ENCODE measurements at regions not wholly inside any gene's neighbourhood (a gene's known extent, or its start where the extent isn't known, plus 50 kb on each side); places are given as distances from the start of the nearest gene placed in this dataset.

DNA sequence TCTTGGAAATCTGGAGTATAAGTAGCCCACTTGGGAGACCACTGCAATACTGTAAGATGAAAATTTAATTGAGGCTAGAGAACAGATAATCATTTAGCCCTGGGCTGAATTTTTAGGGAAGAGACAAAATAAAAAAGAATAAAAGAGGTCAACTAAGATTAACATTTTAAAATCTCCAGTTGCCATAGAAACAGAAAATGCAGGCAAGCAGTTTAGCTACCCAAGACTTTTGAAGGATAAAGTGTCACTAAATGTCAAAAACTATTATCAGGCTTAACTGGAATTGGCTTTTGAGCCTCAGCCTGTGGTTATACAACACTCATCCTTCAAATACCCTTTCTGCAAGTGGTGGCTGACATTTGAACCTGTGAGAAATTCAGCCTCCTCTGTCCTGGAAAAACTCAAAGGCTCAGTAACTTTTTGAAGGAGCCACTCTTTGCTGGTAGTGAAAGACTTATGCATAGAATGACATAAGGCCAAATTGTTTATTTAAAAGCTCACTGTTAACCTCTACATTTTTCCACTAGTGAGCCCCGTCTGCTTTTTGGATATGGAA, 220.7 kb upstream of the KCNJ16 start:
- Histone ChIP-seq H3K9me3 (ENCODE audit: low read length) (peaks cover 7% of the 10 kb centered on the region), H3K4me2 (ENCODE audit: low read length) (no peak overlapping the region), H3F3A (ENCODE audit: insufficient read depth, low read length, poor library complexity, severe bottlenecking) (no peaks in the 10 kb centered on the region), H3K27ac (ENCODE audit: low read length) (no peak overlapping the region), H3K79me2 (replicated peaks; ENCODE audit: insufficient read depth, low read length) (no peaks in the 10 kb centered on the region), H3K27me3 (ENCODE audit: insufficient read depth, low read depth, low read length) (no peaks in the 10 kb centered on the region), H4K20me1 (ENCODE audit: insufficient read depth) (no peaks in the 10 kb centered on the region), H2AFZ (ENCODE audit: low read depth, low read length) (no peak overlapping the region), H3K9me2 (ENCODE audit: insufficient read depth, low read length) (no peaks in the 10 kb centered on the region), H3K4me3 (ENCODE audit: low read length) (no peak overlapping the region), H3K36me3 (ENCODE audit: insufficient read depth, low read length) (no peaks in the 10 kb centered on the region), H3K9ac (ENCODE audit: low read length) (no peak overlapping the region)
- TF ChIP-seq EZH2 (IDR thresholded peaks at IDR 0.05; ENCODE audit: borderline replicate concordance, insufficient read depth, low read length, poor library complexity, severe bottlenecking) (no peak), MXI1 (conservative IDR thresholded peaks at IDR 0.05; ENCODE audit: poor library complexity, severe bottlenecking) (no peak), RAD21 (conservative IDR thresholded peaks at IDR 0.05) (no peak), SMC3 (conservative IDR thresholded peaks at IDR 0.05; ENCODE audit: poor library complexity) (no peak), EP300 (conservative IDR thresholded peaks at IDR 0.05; ENCODE audit: poor library complexity, severe bottlenecking) (no peak)
- TF ChIP-seq, protein P1, sequence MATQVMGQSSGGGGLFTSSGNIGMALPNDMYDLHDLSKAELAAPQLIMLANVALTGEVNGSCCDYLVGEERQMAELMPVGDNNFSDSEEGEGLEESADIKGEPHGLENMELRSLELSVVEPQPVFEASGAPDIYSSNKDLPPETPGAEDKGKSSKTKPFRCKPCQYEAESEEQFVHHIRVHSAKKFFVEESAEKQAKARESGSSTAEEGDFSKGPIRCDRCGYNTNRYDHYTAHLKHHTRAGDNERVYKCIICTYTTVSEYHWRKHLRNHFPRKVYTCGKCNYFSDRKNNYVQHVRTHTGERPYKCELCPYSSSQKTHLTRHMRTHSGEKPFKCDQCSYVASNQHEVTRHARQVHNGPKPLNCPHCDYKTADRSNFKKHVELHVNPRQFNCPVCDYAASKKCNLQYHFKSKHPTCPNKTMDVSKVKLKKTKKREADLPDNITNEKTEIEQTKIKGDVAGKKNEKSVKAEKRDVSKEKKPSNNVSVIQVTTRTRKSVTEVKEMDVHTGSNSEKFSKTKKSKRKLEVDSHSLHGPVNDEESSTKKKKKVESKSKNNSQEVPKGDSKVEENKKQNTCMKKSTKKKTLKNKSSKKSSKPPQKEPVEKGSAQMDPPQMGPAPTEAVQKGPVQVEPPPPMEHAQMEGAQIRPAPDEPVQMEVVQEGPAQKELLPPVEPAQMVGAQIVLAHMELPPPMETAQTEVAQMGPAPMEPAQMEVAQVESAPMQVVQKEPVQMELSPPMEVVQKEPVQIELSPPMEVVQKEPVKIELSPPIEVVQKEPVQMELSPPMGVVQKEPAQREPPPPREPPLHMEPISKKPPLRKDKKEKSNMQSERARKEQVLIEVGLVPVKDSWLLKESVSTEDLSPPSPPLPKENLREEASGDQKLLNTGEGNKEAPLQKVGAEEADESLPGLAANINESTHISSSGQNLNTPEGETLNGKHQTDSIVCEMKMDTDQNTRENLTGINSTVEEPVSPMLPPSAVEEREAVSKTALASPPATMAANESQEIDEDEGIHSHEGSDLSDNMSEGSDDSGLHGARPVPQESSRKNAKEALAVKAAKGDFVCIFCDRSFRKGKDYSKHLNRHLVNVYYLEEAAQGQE (IDR thresholded peaks at IDR 0.05; ENCODE audit: borderline replicate concordance) = no peak

DNA sequence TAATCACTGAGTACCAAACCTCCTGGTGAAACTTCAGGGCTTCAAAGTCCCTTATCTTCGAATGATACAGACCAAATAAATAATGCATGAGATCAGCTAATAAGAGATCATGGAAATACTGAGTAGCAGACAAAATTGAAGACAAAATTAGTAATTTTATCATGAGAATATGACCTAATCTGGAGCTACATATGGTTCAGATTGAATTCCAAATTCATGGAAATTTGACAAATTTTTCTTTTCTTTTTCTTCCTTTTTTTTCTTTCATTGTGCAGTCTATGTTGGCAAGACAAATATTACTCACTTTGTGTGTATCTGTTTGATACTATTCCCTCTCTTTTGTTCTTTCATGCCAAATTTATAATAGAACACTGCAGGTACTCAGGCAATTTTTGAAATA, 218.1 kb upstream of the KCNJ16 start:
- H3K9me3 ChIP-seq (ENCODE audit: low read length) = peaks cover 7% of the 10 kb centered on the region
- H3F3A ChIP-seq (ENCODE audit: insufficient read depth, low read length, poor library complexity, severe bottlenecking) = no peaks in the 10 kb centered on the region
- H3K4me2 ChIP-seq (ENCODE audit: low read length) = no peak overlapping the region
- no peaks in the 10 kb centered on the region for H3K79me2 ChIP-seq (replicated peaks; ENCODE audit: insufficient read depth, low read length)
- H2AFZ ChIP-seq (ENCODE audit: low read depth, low read length) = no peak overlapping the region
- no peaks in the 10 kb centered on the region for H4K20me1 ChIP-seq (ENCODE audit: insufficient read depth)
- TF ChIP-seq RAD21 (conservative IDR thresholded peaks at IDR 0.05) (no peak), EZH2 (IDR thresholded peaks at IDR 0.05; ENCODE audit: borderline replicate concordance, insufficient read depth, low read length, poor library complexity, severe bottlenecking) (no peak), EP300 (conservative IDR thresholded peaks at IDR 0.05; ENCODE audit: poor library complexity, severe bottlenecking) (no peak), SMC3 (conservative IDR thresholded peaks at IDR 0.05; ENCODE audit: poor library complexity) (no peak), TAF1 (IDR thresholded peaks at IDR 0.05; ENCODE audit: low read depth) (no peak), MXI1 (conservative IDR thresholded peaks at IDR 0.05; ENCODE audit: poor library complexity, severe bottlenecking) (no peak), POLR2AphosphoS5 (IDR thresholded peaks at IDR 0.05) (no peak)
- TF ChIP-seq, protein P2, sequence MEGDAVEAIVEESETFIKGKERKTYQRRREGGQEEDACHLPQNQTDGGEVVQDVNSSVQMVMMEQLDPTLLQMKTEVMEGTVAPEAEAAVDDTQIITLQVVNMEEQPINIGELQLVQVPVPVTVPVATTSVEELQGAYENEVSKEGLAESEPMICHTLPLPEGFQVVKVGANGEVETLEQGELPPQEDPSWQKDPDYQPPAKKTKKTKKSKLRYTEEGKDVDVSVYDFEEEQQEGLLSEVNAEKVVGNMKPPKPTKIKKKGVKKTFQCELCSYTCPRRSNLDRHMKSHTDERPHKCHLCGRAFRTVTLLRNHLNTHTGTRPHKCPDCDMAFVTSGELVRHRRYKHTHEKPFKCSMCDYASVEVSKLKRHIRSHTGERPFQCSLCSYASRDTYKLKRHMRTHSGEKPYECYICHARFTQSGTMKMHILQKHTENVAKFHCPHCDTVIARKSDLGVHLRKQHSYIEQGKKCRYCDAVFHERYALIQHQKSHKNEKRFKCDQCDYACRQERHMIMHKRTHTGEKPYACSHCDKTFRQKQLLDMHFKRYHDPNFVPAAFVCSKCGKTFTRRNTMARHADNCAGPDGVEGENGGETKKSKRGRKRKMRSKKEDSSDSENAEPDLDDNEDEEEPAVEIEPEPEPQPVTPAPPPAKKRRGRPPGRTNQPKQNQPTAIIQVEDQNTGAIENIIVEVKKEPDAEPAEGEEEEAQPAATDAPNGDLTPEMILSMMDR (IDR thresholded peaks at IDR 0.05; ENCODE audit: poor library complexity, severe bottlenecking) = no peak
- TF ChIP-seq, protein P1 (IDR thresholded peaks at IDR 0.05; ENCODE audit: borderline replicate concordance) = no peak
- H3K9me2 ChIP-seq (ENCODE audit: insufficient read depth, low read length) = no peaks in the 10 kb centered on the region
- no peak overlapping the region for H3K4me3 ChIP-seq (ENCODE audit: low read length)
- H3K27me3 ChIP-seq (ENCODE audit: insufficient read depth, low read depth, low read length) = no peaks in the 10 kb centered on the region
- no peaks in the 10 kb centered on the region for H3K36me3 ChIP-seq (ENCODE audit: insufficient read depth, low read length)
- H3K27ac ChIP-seq (ENCODE audit: low read length) = no peak overlapping the region
- H3K9ac ChIP-seq (ENCODE audit: low read length) = no peak overlapping the region
